ENCODE measurements at regions not wholly inside any gene's neighbourhood (a gene's known extent, or its start where the extent isn't known, plus 50 kb on each side); places are given as distances from the start of the nearest gene placed in this dataset.

DNA sequence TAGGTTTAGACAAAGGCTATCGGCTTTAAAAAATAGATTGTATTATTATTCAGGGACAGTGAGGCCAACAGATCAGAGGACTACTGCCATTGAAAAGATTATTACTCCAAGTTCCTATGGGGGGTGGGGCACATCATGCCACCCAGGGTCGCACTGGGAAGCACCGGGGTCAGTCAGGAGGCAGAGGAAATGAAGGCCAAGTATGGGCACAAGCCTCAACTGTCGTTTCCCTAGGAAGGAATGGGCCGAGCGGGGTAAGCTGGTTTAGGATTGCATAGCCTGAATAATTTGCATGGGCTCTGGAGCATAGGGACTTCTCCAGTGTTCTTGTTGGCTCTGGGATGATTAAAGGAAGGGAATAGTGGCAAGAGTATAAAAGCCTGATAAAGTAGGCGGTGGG, 205.3 kb downstream of the NOVA1 start:
- Histone ChIP-seq H3K79me2 (replicated peaks; ENCODE audit: insufficient read depth, low read length) (no peaks in the 10 kb centered on the region), H3K9me2 (ENCODE audit: insufficient read depth, low read length) (no peaks in the 10 kb centered on the region), H3K27me3 (ENCODE audit: insufficient read depth, low read depth, low read length) (no peaks in the 10 kb centered on the region), H3K4me2 (ENCODE audit: low read length) (no peak overlapping the region), H3K9me3 (ENCODE audit: low read length) (no peaks in the 10 kb centered on the region), H3K4me3 (ENCODE audit: low read length) (no peak overlapping the region), H3F3A (ENCODE audit: insufficient read depth, low read length, poor library complexity, severe bottlenecking) (no peaks in the 10 kb centered on the region), H3K27ac (ENCODE audit: low read length) (no peak overlapping the region), H3K9ac (ENCODE audit: low read length) (no peak overlapping the region), H3K36me3 (ENCODE audit: insufficient read depth, low read length) (no peaks in the 10 kb centered on the region), H4K20me1 (ENCODE audit: insufficient read depth) (no peaks in the 10 kb centered on the region), H2AFZ (ENCODE audit: low read depth, low read length) (no peak overlapping the region)
- TF ChIP-seq POLR2AphosphoS5 (IDR thresholded peaks at IDR 0.05) (no peak), SMC3 (conservative IDR thresholded peaks at IDR 0.05; ENCODE audit: poor library complexity) (no peak), EZH2 (IDR thresholded peaks at IDR 0.05; ENCODE audit: borderline replicate concordance, insufficient read depth, low read length, poor library complexity, severe bottlenecking) (no peak), EP300 (conservative IDR thresholded peaks at IDR 0.05; ENCODE audit: poor library complexity, severe bottlenecking) (no peak), RAD21 (conservative IDR thresholded peaks at IDR 0.05) (no peak), MXI1 (conservative IDR thresholded peaks at IDR 0.05; ENCODE audit: poor library complexity, severe bottlenecking) (no peak), TAF1 (IDR thresholded peaks at IDR 0.05; ENCODE audit: low read depth) (no peak)
- TF ChIP-seq, protein P1, sequence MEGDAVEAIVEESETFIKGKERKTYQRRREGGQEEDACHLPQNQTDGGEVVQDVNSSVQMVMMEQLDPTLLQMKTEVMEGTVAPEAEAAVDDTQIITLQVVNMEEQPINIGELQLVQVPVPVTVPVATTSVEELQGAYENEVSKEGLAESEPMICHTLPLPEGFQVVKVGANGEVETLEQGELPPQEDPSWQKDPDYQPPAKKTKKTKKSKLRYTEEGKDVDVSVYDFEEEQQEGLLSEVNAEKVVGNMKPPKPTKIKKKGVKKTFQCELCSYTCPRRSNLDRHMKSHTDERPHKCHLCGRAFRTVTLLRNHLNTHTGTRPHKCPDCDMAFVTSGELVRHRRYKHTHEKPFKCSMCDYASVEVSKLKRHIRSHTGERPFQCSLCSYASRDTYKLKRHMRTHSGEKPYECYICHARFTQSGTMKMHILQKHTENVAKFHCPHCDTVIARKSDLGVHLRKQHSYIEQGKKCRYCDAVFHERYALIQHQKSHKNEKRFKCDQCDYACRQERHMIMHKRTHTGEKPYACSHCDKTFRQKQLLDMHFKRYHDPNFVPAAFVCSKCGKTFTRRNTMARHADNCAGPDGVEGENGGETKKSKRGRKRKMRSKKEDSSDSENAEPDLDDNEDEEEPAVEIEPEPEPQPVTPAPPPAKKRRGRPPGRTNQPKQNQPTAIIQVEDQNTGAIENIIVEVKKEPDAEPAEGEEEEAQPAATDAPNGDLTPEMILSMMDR (IDR thresholded peaks at IDR 0.05; ENCODE audit: poor library complexity, severe bottlenecking): no peak
- TF ChIP-seq, protein P2, sequence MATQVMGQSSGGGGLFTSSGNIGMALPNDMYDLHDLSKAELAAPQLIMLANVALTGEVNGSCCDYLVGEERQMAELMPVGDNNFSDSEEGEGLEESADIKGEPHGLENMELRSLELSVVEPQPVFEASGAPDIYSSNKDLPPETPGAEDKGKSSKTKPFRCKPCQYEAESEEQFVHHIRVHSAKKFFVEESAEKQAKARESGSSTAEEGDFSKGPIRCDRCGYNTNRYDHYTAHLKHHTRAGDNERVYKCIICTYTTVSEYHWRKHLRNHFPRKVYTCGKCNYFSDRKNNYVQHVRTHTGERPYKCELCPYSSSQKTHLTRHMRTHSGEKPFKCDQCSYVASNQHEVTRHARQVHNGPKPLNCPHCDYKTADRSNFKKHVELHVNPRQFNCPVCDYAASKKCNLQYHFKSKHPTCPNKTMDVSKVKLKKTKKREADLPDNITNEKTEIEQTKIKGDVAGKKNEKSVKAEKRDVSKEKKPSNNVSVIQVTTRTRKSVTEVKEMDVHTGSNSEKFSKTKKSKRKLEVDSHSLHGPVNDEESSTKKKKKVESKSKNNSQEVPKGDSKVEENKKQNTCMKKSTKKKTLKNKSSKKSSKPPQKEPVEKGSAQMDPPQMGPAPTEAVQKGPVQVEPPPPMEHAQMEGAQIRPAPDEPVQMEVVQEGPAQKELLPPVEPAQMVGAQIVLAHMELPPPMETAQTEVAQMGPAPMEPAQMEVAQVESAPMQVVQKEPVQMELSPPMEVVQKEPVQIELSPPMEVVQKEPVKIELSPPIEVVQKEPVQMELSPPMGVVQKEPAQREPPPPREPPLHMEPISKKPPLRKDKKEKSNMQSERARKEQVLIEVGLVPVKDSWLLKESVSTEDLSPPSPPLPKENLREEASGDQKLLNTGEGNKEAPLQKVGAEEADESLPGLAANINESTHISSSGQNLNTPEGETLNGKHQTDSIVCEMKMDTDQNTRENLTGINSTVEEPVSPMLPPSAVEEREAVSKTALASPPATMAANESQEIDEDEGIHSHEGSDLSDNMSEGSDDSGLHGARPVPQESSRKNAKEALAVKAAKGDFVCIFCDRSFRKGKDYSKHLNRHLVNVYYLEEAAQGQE (IDR thresholded peaks at IDR 0.05; ENCODE audit: borderline replicate concordance): no peak

DNA sequence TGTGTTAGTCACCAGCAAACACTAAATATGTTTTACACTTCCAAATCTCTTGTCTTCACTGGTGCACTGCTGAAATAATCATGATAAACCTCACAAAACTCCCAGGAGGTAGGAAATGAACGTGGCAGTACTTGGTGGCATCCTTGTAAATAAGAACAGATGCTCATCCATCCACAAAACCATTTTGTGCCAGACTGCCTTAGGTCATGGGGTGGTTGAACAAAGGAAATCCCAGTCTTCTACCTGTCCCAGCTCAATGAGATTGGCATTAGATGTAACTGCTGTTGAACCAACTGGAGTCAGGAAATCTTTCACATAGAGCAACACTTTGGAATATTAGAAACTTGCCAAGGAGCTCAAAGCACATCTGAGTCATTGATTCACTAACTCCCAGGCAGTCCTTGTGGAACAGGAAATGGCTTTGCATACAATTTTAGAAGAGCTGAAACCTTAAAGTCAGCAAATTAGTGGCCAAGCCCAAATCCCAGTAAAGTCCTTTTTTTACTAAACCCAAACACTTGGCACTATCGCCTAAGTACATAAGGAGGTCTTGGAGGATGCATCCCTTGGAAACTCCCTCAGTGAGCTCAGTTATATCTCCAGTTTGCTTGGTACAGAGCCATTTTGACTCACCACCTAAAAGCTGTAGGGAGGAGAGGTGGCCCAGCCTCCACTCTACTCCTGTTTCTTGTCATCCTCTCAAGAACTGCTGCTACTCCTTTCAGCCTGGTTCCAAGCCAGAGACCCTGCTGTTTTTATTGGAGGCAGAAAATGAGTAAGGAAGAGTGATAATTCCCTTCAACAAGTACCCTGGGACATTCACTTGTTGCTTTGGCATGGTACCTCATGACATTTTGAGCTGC, 208.0 kb downstream of the NOVA1 start:
- H3K9me3 ChIP-seq (ENCODE audit: low read length): no peaks in the 10 kb centered on the region
- no peak overlapping the region for H3K9ac ChIP-seq (ENCODE audit: low read length)
- no peaks in the 10 kb centered on the region for H3F3A ChIP-seq (ENCODE audit: insufficient read depth, low read length, poor library complexity, severe bottlenecking)
- H3K4me3 ChIP-seq (ENCODE audit: low read length): no peak overlapping the region
- H3K79me2 ChIP-seq (replicated peaks; ENCODE audit: insufficient read depth, low read length): no peaks in the 10 kb centered on the region
- no peaks in the 10 kb centered on the region for H3K9me2 ChIP-seq (ENCODE audit: insufficient read depth, low read length)
- H3K36me3 ChIP-seq (ENCODE audit: insufficient read depth, low read length): no peaks in the 10 kb centered on the region
- no peak overlapping the region for H2AFZ ChIP-seq (ENCODE audit: low read depth, low read length)
- H3K4me2 ChIP-seq (ENCODE audit: low read length): no peak overlapping the region
- TF ChIP-seq, protein P1 (IDR thresholded peaks at IDR 0.05; ENCODE audit: poor library complexity, severe bottlenecking): no peak
- no peak for TF ChIP-seq POLR2AphosphoS5 (IDR thresholded peaks at IDR 0.05)
- TF ChIP-seq EP300 (conservative IDR thresholded peaks at IDR 0.05; ENCODE audit: poor library complexity, severe bottlenecking): no peak
- no peak for TF ChIP-seq EZH2 (IDR thresholded peaks at IDR 0.05; ENCODE audit: borderline replicate concordance, insufficient read depth, low read length, poor library complexity, severe bottlenecking)
- TF ChIP-seq RAD21 (conservative IDR thresholded peaks at IDR 0.05): no peak
- TF ChIP-seq, protein P2 (IDR thresholded peaks at IDR 0.05; ENCODE audit: borderline replicate concordance): no peak
- TF ChIP-seq SMC3 (conservative IDR thresholded peaks at IDR 0.05; ENCODE audit: poor library complexity): no peak
- no peak for TF ChIP-seq TAF1 (IDR thresholded peaks at IDR 0.05; ENCODE audit: low read depth)
- TF ChIP-seq MXI1 (conservative IDR thresholded peaks at IDR 0.05; ENCODE audit: poor library complexity, severe bottlenecking): no peak
- H4K20me1 ChIP-seq (ENCODE audit: insufficient read depth): no peaks in the 10 kb centered on the region
- H3K27me3 ChIP-seq (ENCODE audit: insufficient read depth, low read depth, low read length): no peaks in the 10 kb centered on the region
- no peak overlapping the region for H3K27ac ChIP-seq (ENCODE audit: low read length)

Measured in neural cell (in vitro differentiated cells).